Natural killer cell (primary cell): ENCODE measurements at regions not wholly inside any gene's neighbourhood (a gene's known extent, or its start where the extent isn't known, plus 50 kb on each side); places are given as distances from the start of the nearest gene placed in this dataset.

Source experiments
- ATAC-seq, 3 donors: fragments of 150-1000 bp in 2 of 3; fragments of 200-7000 bp in 1 of 3; cut with Tn5 transposase; 1 replicate in 1 of 3; 2 replicates in 2 of 3; pipeline ENCODE4 v1.10.0; 2021; ENCODE audit warnings: mild to moderate bottlenecking in 2 of 3, moderate library complexity in 2 of 3
- DNase-seq, 2 donors: peaks; one replicate each; pipeline versions ENCODE4 v3.0.0 to v3.0.0-alpha.2; 2013 to 2021; ENCODE audit warnings: mixed read lengths in 1 of 2
- H3K27ac ChIP-seq: one replicate; pipeline ENCODE4 v1.5.1; 2013; ENCODE audit warnings: mild to moderate bottlenecking, low read length
- H3K27me3 ChIP-seq: one replicate; pipeline ENCODE4 v1.6.1; 2013; ENCODE audit warnings: low read length; ENCODE audit not compliant: control insufficient read depth, insufficient read depth
- H3K36me3 ChIP-seq: one replicate; pipeline ENCODE4 v1.6.1; 2013; ENCODE audit warnings: low read length; ENCODE audit not compliant: control insufficient read depth, insufficient read depth
- H3K4me1 ChIP-seq: one replicate; pipeline ENCODE4 v1.6.1; 2013; ENCODE audit warnings: low read length; ENCODE audit not compliant: control insufficient read depth, insufficient read depth
- H3K4me3 ChIP-seq: one replicate; pipeline ENCODE4 v1.5.1; 2013; ENCODE audit warnings: low read length
- H3K9me3 ChIP-seq: one replicate; pipeline ENCODE4 v1.6.1; 2013; ENCODE audit warnings: low read length; ENCODE audit not compliant: control insufficient read depth, insufficient read depth
- H3K27ac Mint-ChIP-seq, 2 donors: one replicate each; pipeline ENCODE4 v1.8.0; 2022; ENCODE audit warnings: mild to moderate bottlenecking in 2 of 2, mixed read lengths in 2 of 2, moderate library complexity in 1 of 2
- H3K27me3 Mint-ChIP-seq, 2 donors: one replicate each; pipeline ENCODE4 v1.8.0; 2022; ENCODE audit warnings: low read depth in 2 of 2, mixed read lengths in 2 of 2
- H3K36me3 Mint-ChIP-seq: one replicate; pipeline ENCODE4 v1.8.0; 2022; ENCODE audit warnings: mixed read lengths
- H3K4me1 Mint-ChIP-seq, 2 donors: one replicate each; pipeline ENCODE4 v1.8.0; 2022; ENCODE audit warnings: mixed read lengths in 2 of 2
- H3K4me3 Mint-ChIP-seq: one replicate; pipeline ENCODE4 v1.8.0; 2022; ENCODE audit warnings: mild to moderate bottlenecking, moderate library complexity, mixed read lengths
- H3K9me3 Mint-ChIP-seq, 2 donors: one replicate each; pipeline ENCODE4 v1.8.0; 2022; ENCODE audit warnings: mixed read lengths in 2 of 2
- CTCF ChIP-seq: fragments of 200-600 bp; IDR thresholded peaks from one replicate; pipeline ENCODE4 v1.8.0; 2022; ENCODE audit warnings: antibody characterized with exemption
- WGBS: methylation state at CpG from one replicate; pipeline ENCODE4 v1.1.7; 2013; ENCODE audit warnings: missing lambda C conversion rate; ENCODE audit not compliant: insufficient coverage; 5-methylcytosine and 5-hydroxymethylcytosine counted together
- intact Hi-C: fragments of 100-400 bp; cut with micrococcal nuclease; formaldehyde crosslinking; loops from one replicate; pipeline ENCODE4 v1.14.2; 2022

DNA sequence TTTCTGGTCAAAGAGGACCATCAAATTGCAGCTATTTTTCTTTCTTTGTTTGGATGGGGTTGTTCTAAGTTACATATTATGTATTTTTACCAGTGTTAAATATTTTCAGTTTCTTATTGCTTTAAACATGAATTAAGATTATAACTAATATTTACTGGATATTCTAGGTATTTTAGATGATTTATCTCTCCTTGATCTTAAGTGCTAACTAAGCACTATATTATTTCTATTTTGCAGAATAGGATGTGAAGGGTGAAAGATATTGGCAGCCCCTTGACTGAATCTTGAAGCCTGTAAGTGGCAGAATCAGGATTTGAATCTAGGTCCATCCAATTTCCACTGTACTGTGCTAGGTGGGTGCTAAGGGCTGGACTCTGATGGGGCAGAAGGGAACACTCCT, 307.3 kb upstream of the CCL2 start:
- Mint-ChIP-seq H3K9me3 (no peaks in the 10 kb centered on the region), H3K36me3 (no peaks in the 10 kb centered on the region), H3K4me3 (no peak overlapping the region), H3K4me1 (no peaks in the 10 kb centered on the region), H3K27me3 (peaks cover 7 to 14% of the 10 kb centered on the region in 2 donors), H3K27ac (no peak overlapping the region)
- Histone ChIP-seq H3K27me3 (no peaks in the 10 kb centered on the region), H3K4me3 (no peak overlapping the region), H3K4me1 (no peaks in the 10 kb centered on the region), H3K36me3 (no peaks in the 10 kb centered on the region), H3K27ac (no peak overlapping the region), H3K9me3 (no peaks in the 10 kb centered on the region)
- no peak for TF ChIP-seq CTCF
- DNase-seq = no peak
- no peak for ATAC-seq
- intact Hi-C loops = no loop called here

GRCh38 chr17:33948309-33948708, 306.8 kb upstream of the CCL2 start:
- H3K27me3 Mint-ChIP-seq = peaks cover 7 to 14% of the 10 kb centered on the region in 2 donors
- Histone ChIP-seq H3K4me1 (no peaks in the 10 kb centered on the region), H3K36me3 (no peaks in the 10 kb centered on the region), H3K27ac (no peak overlapping the region), H3K4me3 (no peak overlapping the region), H3K27me3 (no peaks in the 10 kb centered on the region), H3K9me3 (no peaks in the 10 kb centered on the region)
- H3K4me3 Mint-ChIP-seq = no peak overlapping the region
- intact Hi-C loops = no loop called here
- WGBS = 82% methylated on average over 7 of the region's 7 CpGs
- H3K4me1 Mint-ChIP-seq = no peaks in the 10 kb centered on the region
- ATAC-seq (no peak), DNase-seq (no peak)
- TF ChIP-seq CTCF = no peak
- H3K9me3 Mint-ChIP-seq = no peaks in the 10 kb centered on the region
- no peaks in the 10 kb centered on the region for H3K36me3 Mint-ChIP-seq
- H3K27ac Mint-ChIP-seq = no peak overlapping the region

DNA sequence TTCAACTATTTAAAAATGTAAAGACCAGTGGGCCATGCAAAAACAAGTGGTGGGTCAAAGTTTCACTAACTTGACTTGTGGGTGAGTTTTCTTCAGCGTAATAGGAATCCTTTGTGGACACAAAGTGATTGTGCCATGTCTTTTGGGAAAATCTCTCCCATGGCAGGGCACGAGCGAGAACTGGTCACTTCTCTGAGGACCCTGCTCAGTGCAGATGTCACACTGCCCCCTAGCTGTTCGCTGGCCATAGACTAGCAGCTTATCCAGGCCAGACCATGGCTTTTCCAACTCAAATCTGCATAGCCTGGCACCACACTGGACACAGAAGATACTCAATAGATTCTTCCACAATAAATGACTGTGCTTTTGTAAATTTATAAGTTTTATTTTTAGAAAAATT, 306.0 kb upstream of the CCL2 start:
- Histone ChIP-seq H3K4me3 (no peak overlapping the region), H3K9me3 (no peaks in the 10 kb centered on the region), H3K36me3 (no peaks in the 10 kb centered on the region), H3K27ac (no peak overlapping the region), H3K4me1 (no peaks in the 10 kb centered on the region), H3K27me3 (no peaks in the 10 kb centered on the region)
- H3K27me3 Mint-ChIP-seq = peaks cover 4 to 16% of the 10 kb centered on the region in 2 donors
- H3K36me3 Mint-ChIP-seq = no peaks in the 10 kb centered on the region
- H3K4me3 Mint-ChIP-seq = no peak overlapping the region
- H3K4me1 Mint-ChIP-seq = no peaks in the 10 kb centered on the region
- intact Hi-C loops = no loop called here
- no peak for DNase-seq
- no peaks in the 10 kb centered on the region for H3K9me3 Mint-ChIP-seq
- 82% methylated on average over 4 of the region's 4 CpGs for WGBS
- no peak for TF ChIP-seq CTCF
- H3K27ac Mint-ChIP-seq = no peak overlapping the region
- no peak for ATAC-seq

GRCh38 chr17:33950061-33950460, 305.0 kb upstream of the CCL2 start:
- Histone ChIP-seq H3K27me3 (no peaks in the 10 kb centered on the region), H3K27ac (no peak overlapping the region), H3K4me1 (no peaks in the 10 kb centered on the region), H3K9me3 (no peaks in the 10 kb centered on the region), H3K4me3 (no peak overlapping the region), H3K36me3 (no peaks in the 10 kb centered on the region)
- Mint-ChIP-seq H3K4me1 (no peaks in the 10 kb centered on the region), H3K27me3 (peaks cover 0 to 12% of the 10 kb centered on the region in 2 donors), H3K9me3 (no peaks in the 10 kb centered on the region), H3K27ac (no peak overlapping the region), H3K36me3 (no peaks in the 10 kb centered on the region), H3K4me3 (no peak overlapping the region)
- intact Hi-C loops = no loop called here
- no peak for ATAC-seq
- DNase-seq = no peak
- no peak for TF ChIP-seq CTCF
- 96% methylated on average over 6 of the region's 6 CpGs for WGBS
